OCI-M1 (cell line): ENCODE measurements at regions not wholly inside any gene's neighbourhood (a gene's known extent, or its start where the extent isn't known, plus 50 kb on each side); places are given as distances from the start of the nearest gene placed in this dataset.

Experiments
- DNase-seq: peaks from one replicate; lab custom pipeline; 2025; lab: John Stamatoyannopoulos, UW

DNA sequence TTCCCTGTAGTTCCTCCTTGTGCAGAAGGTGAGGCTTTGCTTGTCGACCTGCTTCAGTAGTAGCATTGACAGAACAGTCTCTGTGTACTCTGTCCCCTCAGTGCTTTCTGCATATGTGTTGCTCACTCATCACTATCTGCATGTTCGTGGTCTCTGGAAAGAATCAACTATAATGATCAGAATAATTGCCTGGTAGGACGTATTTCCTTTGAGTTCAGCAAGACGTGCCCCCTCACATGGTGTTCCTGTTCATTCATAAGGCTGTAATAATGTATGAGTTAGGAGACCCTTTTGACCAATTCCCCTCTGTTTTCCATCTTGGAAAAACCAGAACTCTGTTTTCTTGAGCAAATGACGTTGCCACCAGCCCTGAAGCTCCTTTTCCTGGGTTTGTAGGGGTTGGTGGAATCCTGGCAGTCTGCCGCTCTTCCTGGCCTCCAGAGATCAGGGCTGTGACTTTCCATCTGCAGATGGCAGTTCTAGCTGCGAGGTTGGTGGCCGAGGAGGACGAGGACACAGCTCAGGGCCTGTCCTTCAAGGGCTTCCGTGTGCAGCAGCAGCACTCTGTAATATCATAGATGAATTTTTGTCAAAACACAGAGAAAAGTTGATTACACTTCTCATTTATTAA is 61.9 kb downstream of the EXOSC2 start:
- DNase-seq: no peak

DNA sequence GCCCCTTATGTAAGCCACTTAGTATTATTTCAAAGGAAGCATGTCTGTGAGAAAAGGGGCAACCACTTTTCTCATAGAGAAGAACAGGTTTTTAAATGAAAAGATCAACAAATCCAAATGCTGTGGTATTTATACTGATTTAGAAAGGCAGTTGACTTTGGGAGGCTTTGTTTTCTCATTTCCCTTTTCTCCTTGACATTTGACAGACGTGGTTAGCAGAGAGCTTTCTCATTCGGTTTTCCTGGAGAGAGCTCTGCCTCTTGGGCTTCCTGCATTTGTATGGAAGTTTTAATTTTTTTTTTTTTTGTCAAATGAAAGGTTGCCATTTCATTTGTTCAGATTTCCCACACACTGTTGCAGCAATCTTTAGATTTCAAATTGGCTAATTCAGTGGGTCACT is 62.5 kb downstream of the EXOSC2 start:
- DNase-seq: peak; percentile 29

DNA sequence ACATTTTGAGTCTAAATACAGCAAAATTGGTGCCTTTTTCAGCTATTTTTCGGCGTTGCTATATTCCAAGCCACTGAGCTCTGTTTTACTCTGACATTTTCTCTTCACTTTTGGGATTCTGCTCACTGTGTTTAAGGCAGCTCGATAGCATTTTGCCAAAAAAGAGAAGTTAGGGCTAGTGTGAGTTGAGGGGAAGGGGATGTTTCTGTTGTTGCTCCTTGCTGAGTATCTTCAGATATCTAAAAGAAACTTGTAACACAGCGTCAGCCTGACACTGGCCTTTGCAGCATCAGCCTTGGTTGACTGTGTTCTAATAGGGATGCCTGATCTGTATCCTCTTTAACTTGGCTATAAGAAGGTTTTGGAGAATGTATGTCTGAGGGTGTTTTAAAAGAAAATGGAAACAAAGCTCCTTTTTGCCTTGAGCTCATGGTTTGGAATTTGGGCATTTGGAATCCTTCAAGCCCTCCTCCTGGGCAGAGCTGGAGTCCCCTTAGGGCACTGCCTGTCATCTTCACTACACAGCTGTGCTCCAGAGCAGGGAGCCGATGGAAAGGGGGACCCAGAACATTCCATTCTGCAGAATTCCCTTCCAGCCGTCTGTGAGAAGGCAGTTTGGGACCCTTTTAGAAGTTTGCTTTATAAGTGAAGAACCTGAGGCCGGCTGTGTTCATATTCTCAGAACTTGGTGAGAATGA is 63.0 kb downstream of the EXOSC2 start:
- peak; percentile 46 for DNase-seq

DNA sequence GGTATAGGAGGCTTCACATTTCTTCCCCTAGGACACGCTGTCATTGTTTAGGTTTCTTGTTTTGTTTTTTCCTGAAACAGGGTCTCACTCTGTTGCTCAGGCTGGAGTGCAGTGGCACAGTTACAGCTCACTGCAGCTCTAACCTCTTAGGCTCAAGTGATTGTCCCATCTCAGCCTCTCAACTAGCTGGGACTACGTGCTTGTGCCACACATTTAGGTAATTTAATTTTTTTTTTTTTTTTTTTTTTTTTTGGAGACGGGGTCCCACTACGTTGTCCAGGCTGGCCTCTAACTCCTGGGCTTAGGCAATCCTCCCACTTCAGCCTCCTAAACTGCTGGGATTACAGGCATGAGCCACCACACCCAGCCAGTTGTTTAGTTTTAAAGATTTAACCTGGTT is 66.2 kb downstream of the EXOSC2 start:
- DNase-seq: no peak

DNA sequence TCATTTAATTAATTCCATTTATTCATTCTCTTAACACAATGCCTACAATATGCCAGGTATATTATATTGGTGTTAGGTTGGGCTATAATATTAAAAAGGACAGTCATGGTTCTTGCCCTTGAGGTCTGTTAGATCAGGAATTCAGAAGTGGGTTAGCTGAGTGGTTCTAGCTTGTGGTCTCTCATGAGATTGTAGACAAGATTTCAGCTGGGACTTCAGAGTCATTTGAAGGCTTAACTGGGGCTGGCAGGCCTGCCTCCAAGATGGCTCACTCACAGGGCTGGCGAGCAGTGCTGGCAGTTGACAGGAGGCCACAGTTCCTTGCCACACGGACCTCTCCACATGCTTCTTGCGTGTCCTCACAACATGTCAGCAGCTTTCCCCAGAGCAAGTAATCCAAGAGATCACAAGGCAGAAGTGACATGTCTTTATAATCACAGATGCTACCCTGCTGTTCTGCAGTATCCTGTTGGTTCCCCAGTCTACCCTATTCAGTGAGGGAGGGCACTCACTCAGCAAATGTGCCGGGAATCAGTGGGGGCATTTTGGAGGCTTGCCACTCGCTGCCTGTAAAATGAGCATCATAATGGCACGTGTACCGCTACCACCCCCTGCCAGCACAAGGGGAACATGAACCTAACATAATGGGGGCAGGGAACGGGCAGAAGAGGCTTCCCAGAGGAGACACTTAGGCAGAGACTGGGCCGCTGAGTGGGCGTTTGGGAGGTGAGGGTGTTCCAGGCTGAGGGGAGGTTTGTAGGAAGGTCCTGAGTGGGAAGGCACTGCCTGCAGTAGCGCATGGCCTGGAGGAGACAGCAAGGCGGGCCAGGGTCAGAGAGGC is 70.0 kb downstream of the EXOSC2 start:
- DNase-seq: no peak

DNA sequence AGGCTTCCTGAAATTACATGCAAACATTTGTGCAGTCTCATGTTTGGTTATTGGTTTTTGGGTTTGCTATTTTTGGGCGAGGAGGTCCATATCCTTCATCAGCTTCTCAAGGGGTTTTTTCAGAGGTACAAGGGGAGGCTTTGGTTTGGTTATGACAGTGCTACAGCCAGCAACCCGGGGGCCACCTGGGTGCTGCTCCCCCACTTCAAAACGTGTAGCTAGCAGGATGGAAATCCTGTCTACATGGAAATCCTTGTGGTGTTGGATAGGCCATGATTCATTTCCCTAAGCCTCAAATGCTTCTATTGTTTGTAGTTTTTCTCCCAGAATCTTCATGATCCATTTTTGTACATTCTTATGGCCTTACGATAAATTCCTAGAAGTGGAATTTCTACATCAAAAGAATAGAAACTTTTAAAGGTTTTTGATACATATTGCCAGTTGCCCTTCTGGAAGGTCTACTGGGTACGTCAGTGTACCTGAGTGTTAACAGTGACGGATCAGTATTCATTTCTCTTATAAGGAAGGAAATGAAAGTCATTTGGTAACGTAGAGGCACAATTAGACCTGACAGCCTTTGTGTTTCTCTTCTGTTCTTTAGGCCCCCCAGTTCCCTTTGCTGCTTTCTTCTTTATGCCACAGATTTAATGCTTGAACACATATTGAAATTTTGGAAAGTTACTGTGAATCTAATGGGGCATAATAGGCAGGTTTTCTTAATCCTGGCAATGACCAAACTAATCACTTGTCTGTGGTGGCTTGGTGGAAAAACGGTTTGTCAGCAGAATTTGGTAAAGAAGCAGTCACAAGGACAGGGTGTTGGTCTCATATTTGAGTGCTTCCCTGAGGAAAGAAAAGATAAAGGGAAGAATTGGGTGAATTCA is 69.7 kb upstream of the ABL1 start:
- no peak for DNase-seq

DNA sequence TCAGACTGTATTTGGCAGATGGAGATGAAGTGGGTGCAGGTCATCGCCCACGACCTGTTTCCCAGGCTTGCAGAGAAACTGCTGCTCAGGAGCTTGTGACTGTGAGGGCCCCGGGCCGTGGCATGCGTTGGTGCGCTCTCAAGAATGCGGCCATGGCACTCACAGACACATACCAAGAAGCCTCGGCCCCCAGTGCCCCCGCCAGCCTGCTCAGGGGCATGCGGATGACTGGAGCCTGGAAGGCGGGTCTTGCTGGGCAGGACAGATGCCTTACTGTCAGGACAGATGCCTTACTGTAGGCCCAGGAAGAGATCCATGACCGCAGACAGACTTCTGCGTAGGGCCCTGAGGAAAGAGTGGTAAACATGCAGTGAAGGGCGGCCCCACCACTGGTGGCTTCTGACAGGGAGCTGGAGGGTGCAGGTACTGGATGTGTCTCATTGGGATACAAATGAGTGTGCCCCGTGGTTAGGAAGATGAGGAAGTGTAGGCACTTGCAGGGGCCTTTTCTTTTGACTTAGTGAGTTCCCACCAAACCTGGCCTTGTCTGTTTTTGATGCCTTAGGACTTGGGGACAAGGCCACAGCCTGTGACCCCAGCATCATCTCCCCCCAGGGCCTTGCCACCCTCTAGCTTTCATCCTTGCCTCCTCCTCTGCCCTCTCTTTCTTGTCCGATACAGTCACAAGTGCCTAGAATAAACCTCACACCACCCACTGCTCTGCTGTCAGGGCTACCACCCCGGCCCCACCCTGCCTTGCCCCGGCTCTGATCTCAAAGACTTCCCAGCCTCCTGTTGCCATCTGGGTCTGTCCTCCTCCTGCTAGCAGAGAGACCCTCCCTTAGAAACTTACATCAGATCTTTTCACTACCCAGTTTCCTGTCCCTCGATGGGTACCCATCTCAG is 68.8 kb upstream of the ABL1 start:
- DNase-seq: no peak

DNA sequence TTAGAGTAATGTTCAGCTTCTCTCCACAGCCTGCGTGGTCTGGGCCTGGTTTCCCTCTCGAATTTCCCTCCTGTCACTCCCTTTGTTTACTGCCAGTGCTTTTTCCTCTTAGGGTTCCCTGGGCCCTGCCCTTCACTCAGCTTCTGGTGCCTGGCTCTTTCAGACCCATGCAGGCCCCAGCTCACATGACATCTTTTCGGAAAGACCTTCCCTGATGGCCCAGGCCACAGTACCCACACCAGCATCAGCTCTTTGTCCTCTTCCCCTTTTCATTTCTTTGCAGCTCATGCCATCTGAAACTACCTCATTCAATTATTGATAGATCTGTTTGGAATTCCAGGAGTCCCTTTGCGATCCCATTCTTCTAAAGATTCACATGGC is 68.1 kb upstream of the ABL1 start:
- DNase-seq: no peak

DNA sequence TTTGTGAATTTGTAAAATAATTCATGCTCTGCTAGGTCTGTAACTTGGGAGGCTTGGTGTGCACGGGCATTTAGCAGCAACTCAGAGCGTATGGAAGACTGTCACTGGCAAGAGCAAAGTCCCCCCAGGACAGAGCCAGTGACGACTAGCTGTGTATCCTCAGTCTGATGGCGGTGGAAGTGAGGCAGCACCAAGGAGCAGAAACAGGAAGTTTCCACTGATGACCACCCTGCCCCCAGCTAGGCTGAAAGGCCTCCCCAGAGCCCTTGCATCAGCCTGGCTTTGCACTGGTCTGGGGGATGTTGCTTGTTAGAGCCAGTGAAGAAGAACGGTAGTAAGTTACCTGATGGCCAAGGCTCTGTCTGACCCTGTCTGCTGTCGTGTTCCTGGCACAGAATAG is 66.8 kb upstream of the ABL1 start:
- DNase-seq: peak; percentile 91

DNA sequence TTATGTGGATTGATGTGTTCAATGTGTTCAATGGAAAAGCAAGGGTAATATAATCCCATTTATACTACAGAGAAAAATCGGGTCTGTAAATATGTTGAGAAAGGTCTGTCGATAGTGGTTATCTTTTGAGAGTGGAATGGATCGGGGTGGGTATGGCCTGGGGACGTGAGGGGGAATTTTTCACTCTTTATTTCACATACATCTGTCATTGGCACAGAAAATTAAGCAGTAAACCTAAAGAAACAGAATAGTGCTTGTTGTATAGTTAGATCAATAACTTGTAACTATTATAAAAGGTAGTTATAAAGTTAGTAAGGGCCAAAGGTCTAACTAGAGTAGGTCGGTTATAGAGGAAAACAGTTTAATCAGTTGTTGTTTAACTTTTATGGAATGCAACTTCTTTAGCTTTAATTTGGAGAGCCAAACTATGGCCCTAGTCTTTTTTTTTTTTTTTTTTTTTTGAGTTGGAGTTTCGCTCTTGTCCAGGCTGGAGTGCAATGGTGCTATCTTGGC is 66.1 kb upstream of the ABL1 start:
- no peak for DNase-seq

DNA sequence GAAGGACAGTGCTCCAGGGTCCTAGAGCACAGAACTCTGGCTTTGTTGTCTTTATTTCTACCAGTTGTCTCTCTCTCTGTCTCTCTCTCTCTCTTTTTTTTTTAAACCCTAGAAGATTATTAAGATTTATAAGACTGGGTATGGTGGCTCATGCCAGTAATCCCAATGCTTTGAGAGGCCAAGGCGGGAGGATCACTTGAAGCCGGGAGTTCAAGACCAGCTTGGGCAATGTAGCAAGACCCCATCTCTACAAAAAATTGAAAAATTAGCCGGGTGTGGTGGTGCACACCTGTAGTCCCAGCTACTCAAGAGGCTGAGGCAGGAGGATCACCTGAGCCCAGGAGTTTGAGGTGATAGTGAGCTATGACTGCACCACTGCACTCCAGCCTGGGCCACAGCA is 65.0 kb upstream of the ABL1 start:
- no peak for DNase-seq

DNA sequence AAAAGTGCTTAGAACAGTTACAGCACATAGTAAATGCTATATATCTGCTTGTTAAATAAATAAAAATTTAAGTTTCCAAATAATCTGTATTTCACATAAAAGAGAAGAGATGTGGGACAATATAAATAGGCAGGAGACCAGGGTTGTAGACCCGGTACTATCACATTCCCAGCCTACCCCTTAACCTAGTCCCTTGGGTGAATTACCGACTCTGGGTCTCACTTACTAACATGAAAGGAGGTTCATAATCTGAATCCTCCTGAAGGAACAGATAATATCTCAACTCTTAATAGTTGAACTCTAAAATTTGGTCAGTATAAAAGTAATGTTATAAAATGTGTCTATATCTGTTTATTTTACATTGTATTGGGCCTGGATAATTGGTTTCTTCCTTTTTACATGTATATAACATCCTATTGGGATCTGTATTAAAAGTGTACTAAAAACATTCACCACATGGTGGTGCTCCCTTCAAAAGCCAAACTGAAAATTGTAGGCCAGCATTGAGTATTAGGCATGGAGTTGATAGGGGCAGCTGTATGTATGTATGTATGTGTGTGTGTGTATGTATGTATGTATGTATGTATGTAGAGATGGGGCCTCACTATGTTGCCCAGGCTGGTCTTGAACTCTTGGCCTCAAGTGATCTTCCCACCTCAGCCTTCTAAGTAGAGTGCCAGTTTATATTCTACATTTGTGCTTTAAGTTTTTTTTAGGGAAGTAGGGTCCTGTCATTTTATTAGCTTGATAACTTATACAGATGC is 64.2 kb upstream of the ABL1 start:
- DNase-seq: peak; percentile 83

DNA sequence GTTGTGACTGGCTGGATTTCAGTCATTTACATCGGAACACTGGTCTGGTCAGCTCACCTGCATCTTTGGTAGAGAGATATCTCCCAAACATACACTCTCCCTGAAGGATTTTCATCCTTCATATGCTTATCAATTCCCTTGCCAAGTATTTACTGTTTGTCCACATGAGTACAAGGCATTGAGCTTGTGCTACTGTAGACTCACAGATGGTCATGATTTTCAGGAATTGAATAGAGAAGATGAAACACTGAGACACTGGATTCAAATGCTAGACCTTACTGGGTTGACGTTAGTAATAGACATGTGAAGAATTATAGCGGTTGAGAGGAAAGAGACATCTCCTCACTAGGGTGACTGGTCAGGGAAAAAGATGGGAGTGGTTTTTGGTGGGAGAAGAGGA is 62.9 kb upstream of the ABL1 start:
- DNase-seq: no peak

DNA sequence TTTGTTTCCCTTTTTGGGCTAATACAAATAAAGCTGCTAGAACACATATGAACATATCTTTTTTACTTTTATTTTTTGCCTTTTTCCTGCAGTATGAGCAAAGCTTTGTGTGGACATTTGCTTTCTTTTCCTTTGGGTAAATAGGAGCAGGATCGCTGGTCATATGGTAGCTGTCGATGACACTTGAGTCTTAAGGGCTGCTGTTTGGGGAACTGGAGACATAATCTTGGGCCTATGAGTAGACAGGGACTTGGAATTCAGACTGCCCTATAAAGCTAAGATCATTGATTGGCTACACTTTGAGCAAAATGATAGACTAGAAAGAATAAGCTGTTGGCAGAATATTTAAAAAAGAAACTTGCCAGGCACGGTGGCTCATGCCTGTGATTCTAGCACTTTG is 60.9 kb upstream of the ABL1 start:
- no peak for DNase-seq

DNA sequence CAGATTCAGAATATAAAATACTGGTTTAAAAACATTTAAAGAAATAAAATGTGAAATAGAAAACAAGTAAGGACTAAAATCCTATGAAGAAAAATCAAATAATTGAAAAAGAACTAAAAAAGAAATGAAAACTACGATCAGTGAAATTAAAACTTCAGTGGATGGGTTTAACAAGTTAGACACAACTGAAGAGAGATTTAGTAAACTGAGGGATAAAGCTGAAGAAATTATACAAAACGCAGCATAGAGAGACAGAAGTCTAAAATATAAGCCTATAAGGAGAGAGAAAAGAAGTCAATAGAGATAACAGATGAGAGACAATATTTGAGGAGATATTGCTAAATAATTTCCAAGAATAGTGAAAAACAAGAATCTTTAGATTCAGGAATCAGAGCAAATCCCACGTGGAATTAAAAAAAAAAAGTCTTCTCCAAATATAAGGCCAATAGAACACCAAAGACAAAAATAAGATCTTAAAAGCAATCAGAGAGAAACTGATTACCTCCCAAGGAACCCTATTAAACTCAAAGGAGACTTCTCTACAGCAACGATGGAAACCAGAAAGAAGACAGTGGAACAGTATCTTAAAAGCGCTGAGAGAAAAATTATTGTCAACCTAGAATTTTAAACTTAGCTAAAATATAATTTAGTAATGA is 59.6 kb upstream of the ABL1 start:
- no peak for DNase-seq

DNA sequence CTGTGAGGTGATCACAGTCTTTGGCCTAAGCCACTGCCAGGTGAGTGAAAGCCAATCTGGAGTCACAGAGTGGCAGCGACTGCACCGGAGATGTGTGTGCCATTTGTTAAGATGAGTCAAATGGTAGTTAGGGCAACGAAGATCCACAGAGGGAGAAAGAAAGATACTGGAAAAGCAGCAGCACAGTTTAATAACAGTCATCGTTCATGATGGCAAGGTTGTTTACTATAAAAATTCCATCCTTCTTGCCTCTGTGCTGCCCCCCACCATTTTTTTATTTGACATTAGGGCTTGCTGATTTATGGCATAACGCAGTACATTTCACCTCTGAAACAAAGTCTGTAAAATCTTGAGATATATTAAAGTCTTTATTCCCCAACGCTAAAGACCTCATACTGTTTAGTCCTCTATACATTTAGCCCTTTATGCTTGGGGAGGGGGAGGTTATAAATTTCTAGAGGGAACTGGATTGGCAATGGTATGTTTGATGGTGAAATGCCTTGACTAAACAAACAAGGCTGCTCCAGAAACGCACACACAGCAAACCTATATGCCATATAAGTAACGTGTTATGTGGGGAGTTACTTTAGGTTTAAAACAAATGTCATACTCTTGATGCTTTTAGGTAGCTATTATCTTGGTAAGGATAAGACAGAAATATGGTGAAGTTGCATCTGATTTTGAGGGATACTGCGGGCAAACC is 55.8 kb upstream of the ABL1 start:
- no peak for DNase-seq

DNA sequence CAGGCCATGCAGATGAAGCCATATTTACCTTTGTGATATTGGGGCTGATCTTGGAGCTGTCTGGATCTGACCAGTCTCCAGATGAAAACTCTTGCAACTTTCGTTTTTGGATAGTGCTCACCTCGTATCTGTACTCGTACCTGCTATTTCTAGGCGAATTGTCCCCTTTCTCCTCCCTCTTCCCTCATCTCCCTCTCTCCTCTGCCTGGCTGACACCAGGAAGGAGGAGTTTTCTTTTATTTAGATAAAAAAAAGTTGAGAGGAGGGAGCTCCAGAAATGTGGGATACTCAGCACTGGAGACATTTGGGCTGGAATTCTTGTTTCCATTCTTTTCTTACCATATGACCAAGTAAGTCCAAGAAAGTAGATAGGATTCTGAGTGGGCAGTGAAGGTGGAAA is 54.6 kb upstream of the ABL1 start:
- DNase-seq: no peak

DNA sequence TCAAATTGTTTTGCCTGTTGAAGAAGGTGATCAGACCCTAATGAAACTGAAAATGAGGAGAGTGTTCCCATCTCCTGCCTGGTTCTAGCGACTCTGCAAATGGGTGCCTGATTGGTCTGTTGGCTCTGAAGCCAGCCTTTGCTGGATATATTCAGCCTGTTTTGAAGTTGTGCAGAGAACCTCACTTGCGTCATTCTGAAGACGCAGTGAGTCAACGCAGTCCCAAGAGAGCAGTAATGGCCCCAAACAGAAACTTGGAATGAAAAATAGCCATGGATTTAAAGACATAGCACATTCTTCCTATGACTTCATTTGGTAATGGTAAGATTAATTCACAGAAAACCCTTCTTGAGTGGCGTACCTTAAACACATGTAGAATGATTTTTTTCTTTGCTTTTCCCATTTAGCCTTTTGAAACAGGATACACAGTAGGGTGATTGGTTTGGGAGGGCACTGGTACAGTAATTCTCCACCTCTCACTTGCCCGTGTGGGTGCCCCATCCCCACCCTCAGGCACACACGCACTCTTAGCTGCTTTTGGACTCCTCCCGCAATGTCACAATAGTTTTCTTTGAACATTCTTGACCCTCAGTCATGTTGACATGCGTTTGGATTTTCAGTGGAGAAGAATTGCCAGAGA is 54.1 kb upstream of the ABL1 start:
- no peak for DNase-seq

DNA sequence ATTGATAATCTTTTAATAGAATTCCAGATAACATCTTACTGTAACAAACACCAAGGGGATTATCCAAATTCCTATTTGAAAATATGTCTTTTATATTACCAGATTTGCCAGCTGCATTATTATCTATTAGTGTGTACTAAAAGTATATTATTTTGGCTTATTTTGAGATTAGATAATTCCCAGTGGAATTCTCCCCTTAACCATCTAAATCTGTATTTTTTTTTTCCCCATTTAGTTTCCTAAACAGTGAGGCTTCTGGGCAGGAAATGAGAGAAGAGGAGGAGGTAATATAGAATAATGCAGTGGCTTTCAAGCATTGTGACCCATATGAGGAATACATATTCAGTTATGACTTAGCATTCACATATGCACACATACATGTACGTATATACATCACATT is 53.5 kb upstream of the ABL1 start:
- DNase-seq: no peak
